Fibroblast of mammary gland (primary cell): ENCODE measurements at regions not wholly inside any gene's neighbourhood (a gene's known extent, or its start where the extent isn't known, plus 50 kb on each side); places are given as distances from the start of the nearest gene placed in this dataset.

ENCODE experiments used
- DNase-seq: peaks from one replicate; pipeline ENCODE4 v3.0.0-alpha.2; 2010; ENCODE audit warnings: low read depth
- H3K4me3 ChIP-seq: 2 replicates; pipeline ENCODE4 v1.5.1; 2011; ENCODE audit warnings: low read depth, mild to moderate bottlenecking, low read length, moderate library complexity; ENCODE audit not compliant: control insufficient read depth
- TF ChIP-seq, protein P1 (sequence below): conservative IDR thresholded peaks from 2 replicates; pipeline ENCODE4 v1.5.1; 2011; ENCODE audit warnings: low read depth, low read length, inconsistent platforms; ENCODE audit not compliant: control insufficient read depth, insufficient read depth

- TF ChIP-seq, protein P1, sequence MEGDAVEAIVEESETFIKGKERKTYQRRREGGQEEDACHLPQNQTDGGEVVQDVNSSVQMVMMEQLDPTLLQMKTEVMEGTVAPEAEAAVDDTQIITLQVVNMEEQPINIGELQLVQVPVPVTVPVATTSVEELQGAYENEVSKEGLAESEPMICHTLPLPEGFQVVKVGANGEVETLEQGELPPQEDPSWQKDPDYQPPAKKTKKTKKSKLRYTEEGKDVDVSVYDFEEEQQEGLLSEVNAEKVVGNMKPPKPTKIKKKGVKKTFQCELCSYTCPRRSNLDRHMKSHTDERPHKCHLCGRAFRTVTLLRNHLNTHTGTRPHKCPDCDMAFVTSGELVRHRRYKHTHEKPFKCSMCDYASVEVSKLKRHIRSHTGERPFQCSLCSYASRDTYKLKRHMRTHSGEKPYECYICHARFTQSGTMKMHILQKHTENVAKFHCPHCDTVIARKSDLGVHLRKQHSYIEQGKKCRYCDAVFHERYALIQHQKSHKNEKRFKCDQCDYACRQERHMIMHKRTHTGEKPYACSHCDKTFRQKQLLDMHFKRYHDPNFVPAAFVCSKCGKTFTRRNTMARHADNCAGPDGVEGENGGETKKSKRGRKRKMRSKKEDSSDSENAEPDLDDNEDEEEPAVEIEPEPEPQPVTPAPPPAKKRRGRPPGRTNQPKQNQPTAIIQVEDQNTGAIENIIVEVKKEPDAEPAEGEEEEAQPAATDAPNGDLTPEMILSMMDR, result no peak
- DNase-seq, result no peak
- no peak overlapping the region for H3K4me3 ChIP-seq
Measured at GRCh38 chr9:89885156-89885555, 280.3 kb downstream of the GADD45G start.

- DNase-seq, result no peak
- no peak overlapping the region for H3K4me3 ChIP-seq
- TF ChIP-seq, protein P1, result no peak
Measured at GRCh38 chr9:89886281-89886700, 281.5 kb downstream of the GADD45G start.

GRCh38 chr9:89887286-89887685 is 282.5 kb downstream of the GADD45G start:
- TF ChIP-seq, protein P1, result no peak
- H3K4me3 ChIP-seq, result no peak overlapping the region
- no peak for DNase-seq

- TF ChIP-seq, protein P1, result no peak
- DNase-seq, result no peak
- H3K4me3 ChIP-seq, result no peak overlapping the region
Measured at GRCh38 chr9:89888233-89888632, 283.4 kb downstream of the GADD45G start.

DNA sequence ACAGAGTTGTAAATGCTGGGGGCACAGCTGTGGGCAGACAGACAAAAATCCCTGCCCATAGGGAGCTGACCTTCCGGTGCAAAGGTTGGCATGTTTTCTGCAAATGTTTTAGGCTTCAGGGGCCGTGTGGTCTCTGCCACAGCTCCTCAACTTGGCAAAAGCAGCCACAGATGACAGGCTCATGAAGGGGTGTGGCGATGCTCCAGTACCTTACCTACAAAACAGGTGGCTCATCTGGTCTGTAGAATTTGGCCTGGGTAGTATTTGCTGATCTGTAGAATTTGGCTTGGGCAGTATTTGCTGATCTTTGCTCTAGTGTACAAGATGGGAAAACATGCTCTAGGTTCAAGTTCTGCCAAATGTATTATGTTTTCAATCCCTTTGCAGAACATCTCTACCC is 283.9 kb downstream of the GADD45G start:
- DNase-seq, result no peak

GRCh38 chr9:89889865-89890264 is 285.1 kb downstream of the GADD45G start:
- H3K4me3 ChIP-seq, result no peak overlapping the region
- TF ChIP-seq, protein P1, result no peak
- DNase-seq, result no peak

More for the DNA sequence above, 283.9 kb downstream of the GADD45G start:
- TF ChIP-seq, protein P1, result no peak
- H3K4me3 ChIP-seq, result no peak overlapping the region
